Endothelial cell of umbilical vein (primary cell): ENCODE measurements at regions not wholly inside any gene's neighbourhood (a gene's known extent, or its start where the extent isn't known, plus 50 kb on each side); places are given as distances from the start of the nearest gene placed in this dataset.

Experiments used
- CTCF ChIP-seq, 2 donors: IDR thresholded peaks; 1 replicate in 1 of 2; 2 replicates in 1 of 2; pipeline ENCODE4 v1.5.1; 2011; ENCODE audit warnings: low read length in 2 of 2, mild to moderate bottlenecking in 2 of 2, moderate library complexity in 2 of 2, control low read depth in 1 of 2, inconsistent platforms in 1 of 2, low read depth in 1 of 2; ENCODE audit not compliant: insufficient read depth in 1 of 2; ENCODE audit errors: extremely low read depth in 1 of 2
- EZH2 ChIP-seq: IDR thresholded peaks from 2 replicates; pipeline ENCODE4 v1.6.1; 2012; ENCODE audit warnings: borderline replicate concordance, low read depth, mild to moderate bottlenecking, moderate library complexity, low read length, inconsistent platforms; ENCODE audit not compliant: severe bottlenecking
- FOS ChIP-seq: IDR thresholded peaks from 2 replicates; pipeline ENCODE4 v1.6.1; 2011; ENCODE audit warnings: mild to moderate bottlenecking, low read length, moderate library complexity, borderline replicate concordance; ENCODE audit not compliant: insufficient read depth
- GATA2 ChIP-seq: IDR thresholded peaks from 2 replicates; pipeline ENCODE4 v1.7.0; 2011; ENCODE audit warnings: low read depth, mild to moderate bottlenecking, moderate library complexity, mixed read lengths, low read length; ENCODE audit not compliant: insufficient read length, insufficient read depth
- POLR2AphosphoS5 ChIP-seq: IDR thresholded peaks from 2 replicates; pipeline ENCODE4 v1.6.1; 2012; ENCODE audit warnings: low read depth, mild to moderate bottlenecking, control low read depth, low read length, moderate library complexity; ENCODE audit not compliant: insufficient read depth

- TF ChIP-seq CTCF (IDR thresholded peaks at IDR 0.05; ENCODE audit: extremely low read depth in 1 of 2, insufficient read depth in 1 of 2, low read depth in 1 of 2, low read length in 2 of 2) = no peak
- TF ChIP-seq GATA2 = no peak
- no peak for TF ChIP-seq POLR2AphosphoS5
- TF ChIP-seq EZH2 = no peak
- no peak for TF ChIP-seq FOS
Observed at GRCh38 chr3:95348879-95349278, 1286.0 kb downstream of the NSUN3 start.
